NT2/D1 (cell line): ENCODE measurements at regions not wholly inside any gene's neighbourhood (a gene's known extent, or its start where the extent isn't known, plus 50 kb on each side); places are given as distances from the start of the nearest gene placed in this dataset.
A peak's percentile ranks its signal among the peaks of the same experiment; 100 is the strongest.

Source experiments
- DNase-seq: peaks from one replicate; pipeline ENCODE4 v3.0.0-alpha.2; 2011; ENCODE audit warnings: low read depth, low spot score
- H3K27me3 ChIP-seq: 2 replicates; pipeline ENCODE4 v1.6.0; 2011; ENCODE audit warnings: mild to moderate bottlenecking; ENCODE audit not compliant: insufficient read length, insufficient read depth
- H3K36me3 ChIP-seq: 2 replicates; pipeline ENCODE4 v1.6.1; 2011; ENCODE audit warnings: mild to moderate bottlenecking, low read length, mixed read lengths; ENCODE audit not compliant: insufficient read depth, insufficient read length
- H3K4me1 ChIP-seq: 2 replicates; pipeline ENCODE4 v1.5.1; 2011; ENCODE audit not compliant: insufficient read depth, insufficient read length
- H3K4me3 ChIP-seq: 2 replicates; pipeline ENCODE4 v1.5.1; 2011; ENCODE audit warnings: low read depth; ENCODE audit not compliant: insufficient read length
- H3K9ac ChIP-seq: 2 replicates; pipeline ENCODE4 v1.6.0; 2011; ENCODE audit warnings: low read depth; ENCODE audit not compliant: insufficient read length
- H3K9me3 ChIP-seq: 2 replicates; pipeline ENCODE4 v1.5.1; 2011; ENCODE audit warnings: mild to moderate bottlenecking, low read length; ENCODE audit not compliant: insufficient read depth
- SUZ12 ChIP-seq: IDR thresholded peaks from 2 replicates; pipeline ENCODE4 v1.6.1; 2011; ENCODE audit not compliant: insufficient read length, insufficient read depth; ENCODE audit errors: extremely low read depth
- YY1 ChIP-seq: IDR thresholded peaks from 2 replicates; pipeline ENCODE4 v1.6.1; 2011; ENCODE audit not compliant: insufficient read length, insufficient read depth
- ZNF274 ChIP-seq: IDR thresholded peaks from 2 replicates; pipeline ENCODE4 v1.6.1; 2011; ENCODE audit warnings: mild to moderate bottlenecking, low read depth, low read length

GRCh38 chr11:37072538-37073055, 474.6 kb upstream of the RAG2 start:
- no peak for TF ChIP-seq YY1
- no peak for TF ChIP-seq ZNF274
- TF ChIP-seq SUZ12: no peak

GRCh38 chr11:37050311-37050710, 452.3 kb upstream of the RAG2 start:
- no peaks in the 10 kb centered on the region for H3K27me3 ChIP-seq
- no peak for DNase-seq
- no peaks in the 10 kb centered on the region for H3K9me3 ChIP-seq
- no peaks in the 10 kb centered on the region for H3K36me3 ChIP-seq
- TF ChIP-seq YY1 (no peak), ZNF274 (no peak), SUZ12 (no peak)
- no peak overlapping the region for H3K4me3 ChIP-seq
- no peak overlapping the region for H3K9ac ChIP-seq
- no peaks in the 10 kb centered on the region for H3K4me1 ChIP-seq

More at GRCh38 chr11:37072538-37073055, 474.6 kb upstream of the RAG2 start:
- H3K9me3 ChIP-seq: no peaks in the 10 kb centered on the region
- no peak overlapping the region for H3K9ac ChIP-seq
- H3K4me3 ChIP-seq: no peak overlapping the region
- no peaks in the 10 kb centered on the region for H3K4me1 ChIP-seq
- no peak for DNase-seq
- H3K36me3 ChIP-seq: no peaks in the 10 kb centered on the region
- no peaks in the 10 kb centered on the region for H3K27me3 ChIP-seq

DNA sequence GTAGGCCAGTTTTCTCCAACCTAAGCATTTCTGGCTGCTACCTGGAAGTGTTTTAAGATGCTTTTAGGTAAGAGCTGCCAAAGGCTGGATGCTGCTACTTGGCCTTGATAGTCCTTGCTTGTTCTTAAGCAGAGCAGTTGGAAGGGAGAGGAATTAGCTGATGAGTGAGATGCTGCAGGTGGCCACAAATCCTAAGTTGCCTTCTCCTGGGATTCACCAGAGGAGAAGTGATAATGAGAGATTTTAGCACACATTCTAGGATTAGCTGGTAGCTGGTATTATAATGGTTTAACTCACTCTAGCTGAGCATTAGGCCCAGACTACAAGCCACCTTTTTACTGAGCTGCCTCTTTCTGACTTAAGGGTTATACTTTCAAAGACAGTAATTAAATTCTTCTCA, 442.9 kb upstream of the RAG2 start:
- no peak overlapping the region for H3K9ac ChIP-seq
- H3K9me3 ChIP-seq: no peaks in the 10 kb centered on the region
- H3K4me1 ChIP-seq: no peaks in the 10 kb centered on the region
- no peaks in the 10 kb centered on the region for H3K36me3 ChIP-seq
- no peak overlapping the region for H3K4me3 ChIP-seq
- no peaks in the 10 kb centered on the region for H3K27me3 ChIP-seq
- TF ChIP-seq SUZ12: no peak
- DNase-seq: no peak

DNA sequence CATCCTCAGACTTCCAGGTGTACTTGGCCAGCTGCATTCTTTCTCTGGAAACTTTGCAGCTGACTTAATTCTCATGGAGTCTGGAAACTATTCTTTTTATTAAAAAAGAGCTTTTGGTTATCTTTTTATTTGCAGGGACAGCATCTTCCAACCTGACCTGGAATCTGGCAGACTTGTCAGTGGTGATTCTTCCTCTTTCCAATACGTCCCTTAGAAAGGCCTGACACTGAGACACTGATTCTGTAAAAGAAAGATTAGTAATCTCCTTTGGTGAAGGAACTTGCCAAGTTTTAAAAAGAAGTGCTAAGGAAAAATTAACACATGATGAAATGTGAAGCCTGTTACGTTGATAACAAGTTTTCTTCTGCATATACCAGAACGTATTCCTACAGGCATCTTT, 440.9 kb upstream of the RAG2 start:
- no peak overlapping the region for H3K4me3 ChIP-seq
- TF ChIP-seq ZNF274: no peak
- no peak for TF ChIP-seq SUZ12
- no peak for TF ChIP-seq YY1
- DNase-seq: no peak
- no peak overlapping the region for H3K9ac ChIP-seq
- H3K27me3 ChIP-seq: no peaks in the 10 kb centered on the region
- H3K36me3 ChIP-seq: no peaks in the 10 kb centered on the region
- H3K9me3 ChIP-seq: no peaks in the 10 kb centered on the region
- H3K4me1 ChIP-seq: no peaks in the 10 kb centered on the region

GRCh38 chr11:37026741-37027140, 428.7 kb upstream of the RAG2 start:
- no peaks in the 10 kb centered on the region for H3K4me1 ChIP-seq
- H3K9ac ChIP-seq: no peak overlapping the region
- H3K27me3 ChIP-seq: no peaks in the 10 kb centered on the region
- H3K9me3 ChIP-seq: no peaks in the 10 kb centered on the region
- H3K4me3 ChIP-seq: no peak overlapping the region
- no peak for DNase-seq
- no peak for TF ChIP-seq SUZ12
- no peak for TF ChIP-seq YY1
- no peak for TF ChIP-seq ZNF274
- no peaks in the 10 kb centered on the region for H3K36me3 ChIP-seq

GRCh38 chr11:37026326-37026725, 428.3 kb upstream of the RAG2 start:
- DNase-seq: peak; percentile 18
- Histone ChIP-seq H3K27me3 (no peaks in the 10 kb centered on the region), H3K4me3 (no peak overlapping the region), H3K4me1 (no peaks in the 10 kb centered on the region), H3K9ac (no peak overlapping the region), H3K36me3 (no peaks in the 10 kb centered on the region), H3K9me3 (no peaks in the 10 kb centered on the region)
- TF ChIP-seq YY1 (no peak), SUZ12 (no peak), ZNF274 (no peak)

- Histone ChIP-seq H3K9ac (no peak overlapping the region), H3K36me3 (no peaks in the 10 kb centered on the region), H3K4me1 (no peaks in the 10 kb centered on the region), H3K9me3 (no peaks in the 10 kb centered on the region), H3K4me3 (no peak overlapping the region), H3K27me3 (no peaks in the 10 kb centered on the region)
- TF ChIP-seq ZNF274 (no peak), YY1 (no peak), SUZ12 (no peak)
- DNase-seq: no peak
Observed at GRCh38 chr11:37006563-37006962, 408.5 kb upstream of the RAG2 start.
